GM12878 (cell line): ENCODE measurements at regions not wholly inside any gene's neighbourhood (a gene's known extent, or its start where the extent isn't known, plus 50 kb on each side); places are given as distances from the start of the nearest gene placed in this dataset.

ENCODE experiments used
- ATAC-seq: fragments of 200-7000 bp; cut with Tn5 transposase; 3 replicates; pipeline ENCODE4 v1.9.1; 2020; ENCODE audit warnings: mild to moderate bottlenecking, moderate library complexity
- BruUV-seq: library from RNA; stranded (reverse); fragments of 400-500 nt; replicated peaks from 2 replicates; lab custom pipeline; 2021; lab: Mats Ljungman, UMichigan
- CTCF ChIA-PET: fragments of 300-600 bp; sonication (Branson Sonifier 250); formaldehyde crosslinking; extraction: SDS; loops from one replicate; lab custom pipeline; 2021; ENCODE audit warnings: inconsistent platforms; lab: Yijun Ruan, JAX
- POLR2A ChIA-PET: fragments of 350-600 bp; formaldehyde crosslinking; extraction: SDS; loops from one replicate; lab custom pipeline; 2021; ENCODE audit warnings: inconsistent platforms; lab: Charles Lee
- RAD21 ChIA-PET: fragments of 300-600 bp; sonication (Branson Sonifier 250); formaldehyde crosslinking; loops from one replicate; lab custom pipeline; 2023; ENCODE audit warnings: antibody characterized with exemption; ENCODE audit not compliant: unreplicated experiment; lab: Charles Lee
- SMC1A ChIA-PET: fragments of 300-600 bp; sonication (Branson Sonifier 250); formaldehyde crosslinking; loops from one replicate; lab custom pipeline; 2023; ENCODE audit not compliant: unreplicated experiment, uncharacterized antibody; lab: Charles Lee
- DNase-seq: peaks from one replicate; pipeline ENCODE4 v3.0.0-alpha.2; 2011; ENCODE audit warnings: low read depth, low spot score
- FAIRE-seq: peaks from 3 replicates; lab custom pipeline; 2011; peaks lifted over from hg19 to GRCh38; lab: Jason Lieb, UNC
- H2AFZ ChIP-seq: 2 replicates; pipeline ENCODE4 v1.6.0; 2011; ENCODE audit warnings: low read depth, low read length, control low read depth; ENCODE audit not compliant: control insufficient read depth
- H3K27ac ChIP-seq: 2 replicates; pipeline ENCODE4 v1.5.1; 2011; ENCODE audit warnings: control low read depth; ENCODE audit not compliant: control insufficient read depth, insufficient read depth
- H3K27me3 ChIP-seq, 2 experiments: replicated peaks in 1 of 2; 2 replicates each; pipeline versions ENCODE4 v1.6.0 to v1.6.1; 2011; ENCODE audit warnings: low read length in 1 of 2; ENCODE audit not compliant: control insufficient read depth in 2 of 2, insufficient read depth in 2 of 2
- H3K36me3 ChIP-seq, 2 experiments: 2 replicates each; pipeline ENCODE4 v1.5.1; 2011; ENCODE audit warnings: low read length in 1 of 2; ENCODE audit not compliant: control insufficient read depth in 2 of 2, insufficient read depth in 2 of 2
- H3K4me1 ChIP-seq: 2 replicates; pipeline ENCODE4 v1.6.1; 2011; ENCODE audit warnings: mild to moderate bottlenecking, low read length, moderate library complexity, mixed read lengths; ENCODE audit not compliant: control insufficient read depth, insufficient read depth
- H3K4me2 ChIP-seq: 2 replicates; pipeline ENCODE4 v1.6.0; 2011; ENCODE audit warnings: control low read depth; ENCODE audit not compliant: control insufficient read depth, insufficient read depth
- H3K4me3 ChIP-seq: fragments of 200-600 bp; sonication (generic); 2 replicates; pipeline ENCODE4 v1.5.1; 2016
- H3K79me2 ChIP-seq: 2 replicates; pipeline ENCODE4 v1.6.0; 2011; ENCODE audit warnings: low read length; ENCODE audit not compliant: control insufficient read depth, insufficient read depth
- H3K9ac ChIP-seq: 2 replicates; pipeline ENCODE4 v1.8.0; 2011; ENCODE audit warnings: low read length, control low read depth, mixed read lengths; ENCODE audit not compliant: control insufficient read depth, insufficient read depth
- H3K9me3 ChIP-seq: replicated peaks from 3 replicates; pipeline ENCODE4 v1.5.1; 2011; ENCODE audit warnings: mild to moderate bottlenecking, low read length; ENCODE audit not compliant: control insufficient read depth, insufficient read depth
- H4K20me1 ChIP-seq: 2 replicates; pipeline ENCODE4 v1.6.0; 2011; ENCODE audit not compliant: control insufficient read depth, insufficient read depth
- CREB1 ChIP-seq: IDR thresholded peaks from 2 replicates; pipeline ENCODE4 v1.6.1; 2012; ENCODE audit warnings: low read depth, mild to moderate bottlenecking, inconsistent platforms
- EZH2 ChIP-seq: IDR thresholded peaks from 2 replicates; pipeline ENCODE4 v1.6.1; 2012; ENCODE audit warnings: low read depth, mild to moderate bottlenecking, control low read depth, inconsistent platforms, low read length, borderline replicate concordance; ENCODE audit not compliant: control insufficient read depth
- HDAC2 ChIP-seq: fragments of 200-600 bp; sonication (generic); IDR thresholded peaks from 2 replicates; pipeline ENCODE4 v1.6.1; 2017
- HDAC6 ChIP-seq: fragments of 200-600 bp; sonication (generic); IDR thresholded peaks from one replicate; pipeline ENCODE4 v1.8.0; 2017; ENCODE audit warnings: antibody characterized with exemption; ENCODE audit not compliant: unreplicated experiment
- NFIC ChIP-seq: IDR thresholded peaks from 2 replicates; pipeline ENCODE4 v1.6.1; 2012; ENCODE audit warnings: low read depth, mild to moderate bottlenecking, inconsistent platforms, low read length, moderate library complexity
- NFYB ChIP-seq: IDR thresholded peaks from 2 replicates; pipeline ENCODE4 v1.6.1; 2011; ENCODE audit warnings: low read depth, mild to moderate bottlenecking, low read length, improper control_type of control experiment, moderate library complexity; ENCODE audit not compliant: insufficient read depth
- RAD51 ChIP-seq: fragments of 450-650 bp; IDR thresholded peaks from 2 replicates; pipeline ENCODE4 v1.6.1; 2016; ENCODE audit warnings: moderate library complexity, mild to moderate bottlenecking, inconsistent platforms
- SIN3A ChIP-seq: IDR thresholded peaks from 2 replicates; pipeline ENCODE4 v1.6.1; 2012; ENCODE audit warnings: low read depth, low read length, improper control_type of control experiment
- TAF1 ChIP-seq: IDR thresholded peaks from 2 replicates; pipeline ENCODE4 v1.6.1; 2011; ENCODE audit warnings: mild to moderate bottlenecking, low read depth, low read length, borderline replicate concordance
- ZNF24 ChIP-seq: fragments of 450-650 bp; IDR thresholded peaks from 2 replicates; pipeline ENCODE4 v1.6.1; 2017; ENCODE audit warnings: antibody characterized with exemption, mild to moderate bottlenecking
- ZSCAN29 ChIP-seq: fragments of 450-650 bp; IDR thresholded peaks from 2 replicates; pipeline ENCODE4 v1.6.1; 2017; ENCODE audit warnings: mild to moderate bottlenecking, moderate library complexity
- WGBS: methylation state at CpG from one replicate; pipeline ENCODE4 v1.1.6; 2016; ENCODE audit warnings: low lambda C conversion rate; ENCODE audit not compliant: insufficient replicate concordance, insufficient coverage; ENCODE audit errors: missing lambda C conversion rate; 5-methylcytosine and 5-hydroxymethylcytosine counted together
- in situ Hi-C: fragments of 300-500 bp; cut with MboI; formaldehyde crosslinking; loops from 9 replicates; pipeline ENCODE4 v1.14.3; 2018; ENCODE audit warnings: mixed read lengths
- intact Hi-C: fragments of 100-400 bp; cut with micrococcal nuclease; formaldehyde crosslinking; loops from one replicate; pipeline ENCODE4 v1.14.2; 2022; ENCODE audit not compliant: unreplicated experiment
- TF ChIP-seq, protein P1 (sequence below): IDR thresholded peaks from 2 replicates; pipeline ENCODE4 v1.6.1; 2011; ENCODE audit warnings: mild to moderate bottlenecking, low read depth, low read length, moderate library complexity; ENCODE audit not compliant: insufficient replicate concordance
- TF ChIP-seq, protein P2 (sequence below): IDR thresholded peaks from 2 replicates; pipeline ENCODE4 v1.6.1; 2011; ENCODE audit warnings: low read depth, low read length, improper control_type of control experiment, borderline replicate concordance
- TF ChIP-seq, protein P3 (sequence below): fragments of 450-650 bp; IDR thresholded peaks from 2 replicates; pipeline ENCODE4 v1.6.1; 2016; ENCODE audit warnings: mild to moderate bottlenecking

DNA sequence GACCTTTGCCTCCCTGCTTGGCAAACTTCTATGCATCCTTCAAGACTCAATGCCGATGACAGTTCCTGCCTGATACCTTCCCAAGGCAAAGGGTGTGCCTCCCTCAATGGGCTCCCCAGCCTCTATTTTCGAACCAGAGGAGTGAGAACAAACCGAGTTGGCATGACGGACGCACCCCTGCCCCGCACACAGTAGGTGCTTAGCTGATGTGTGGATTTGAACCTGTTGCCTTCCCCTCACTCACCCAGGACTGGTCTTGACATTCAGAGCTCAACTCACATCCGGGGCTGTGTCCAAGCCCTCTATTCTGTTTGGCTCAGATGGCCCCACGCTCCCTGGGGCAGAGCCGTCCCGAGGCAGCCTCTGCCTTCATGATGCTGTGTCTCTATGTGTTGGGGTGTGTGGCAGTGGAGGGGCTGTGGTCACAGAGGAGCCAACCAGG lies 52.2 kb upstream of the SLC6A11 start (continued):
- TF ChIP-seq NFIC = no peak

DNA sequence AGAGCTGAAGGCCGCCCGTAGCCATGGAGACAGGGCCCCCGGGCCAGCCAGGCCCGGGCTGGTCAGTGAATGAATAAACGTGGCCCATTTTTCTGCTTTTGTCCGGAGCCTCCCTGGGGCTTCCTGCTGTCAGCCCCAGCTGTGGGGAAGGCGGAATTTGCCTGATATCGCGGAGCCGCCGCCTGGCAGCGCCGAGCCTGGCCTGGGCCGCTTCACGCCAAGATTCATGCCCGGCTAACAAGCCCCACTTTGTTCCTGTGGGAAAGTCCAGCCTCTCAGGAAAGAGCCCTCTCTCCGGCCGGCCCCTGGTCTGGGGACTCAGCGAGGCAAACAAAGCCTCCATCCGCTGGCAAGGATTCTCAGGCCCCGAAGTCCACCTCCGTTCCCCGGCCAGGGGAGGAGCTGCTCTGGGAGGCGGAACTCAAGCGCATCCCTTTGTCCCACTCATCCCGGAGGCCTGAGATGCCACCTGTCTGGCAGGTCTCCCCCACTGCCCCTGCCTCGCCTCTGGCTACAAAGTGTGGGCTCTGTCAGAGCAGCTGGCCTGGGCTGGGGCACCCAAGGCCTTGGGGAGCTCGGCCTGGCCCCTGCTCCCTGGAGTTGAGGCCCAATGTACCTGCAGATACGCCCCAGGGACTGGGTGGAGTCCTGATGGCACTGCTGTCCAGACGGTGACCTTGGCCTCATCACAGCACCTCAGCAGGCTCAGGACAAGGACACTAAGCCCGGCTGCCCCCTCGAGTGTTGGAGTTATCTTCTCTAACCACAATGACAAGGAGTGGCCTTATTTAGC lies 51.6 kb upstream of the SLC6A11 start:
- in situ Hi-C loops = no loop called here
- CTCF ChIA-PET = no interaction called here

More for the DNA sequence above, 51.6 kb upstream of the SLC6A11 start:
- Histone ChIP-seq H3K36me3 (no peaks in the 10 kb centered on the region), H3K4me1 (no peaks in the 10 kb centered on the region), H3K9ac (no peak overlapping the region), H4K20me1 (no peaks in the 10 kb centered on the region), H2AFZ (no peak overlapping the region), H3K27me3 (no peaks in the 10 kb centered on the region), H3K9me3 (no peaks in the 10 kb centered on the region), H3K4me2 (no peak overlapping the region), H3K4me3 (no peak overlapping the region), H3K79me2 (no peaks in the 10 kb centered on the region), H3K27ac (no peak overlapping the region)
- TF ChIP-seq SIN3A = no peak
- no peak for TF ChIP-seq NFYB
- TF ChIP-seq, protein P1, sequence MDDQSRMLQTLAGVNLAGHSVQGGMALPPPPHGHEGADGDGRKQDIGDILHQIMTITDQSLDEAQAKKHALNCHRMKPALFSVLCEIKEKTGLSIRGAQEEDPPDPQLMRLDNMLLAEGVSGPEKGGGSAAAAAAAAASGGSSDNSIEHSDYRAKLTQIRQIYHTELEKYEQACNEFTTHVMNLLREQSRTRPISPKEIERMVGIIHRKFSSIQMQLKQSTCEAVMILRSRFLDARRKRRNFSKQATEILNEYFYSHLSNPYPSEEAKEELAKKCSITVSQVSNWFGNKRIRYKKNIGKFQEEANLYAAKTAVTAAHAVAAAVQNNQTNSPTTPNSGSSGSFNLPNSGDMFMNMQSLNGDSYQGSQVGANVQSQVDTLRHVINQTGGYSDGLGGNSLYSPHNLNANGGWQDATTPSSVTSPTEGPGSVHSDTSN = no peak
- TF ChIP-seq, protein P2, sequence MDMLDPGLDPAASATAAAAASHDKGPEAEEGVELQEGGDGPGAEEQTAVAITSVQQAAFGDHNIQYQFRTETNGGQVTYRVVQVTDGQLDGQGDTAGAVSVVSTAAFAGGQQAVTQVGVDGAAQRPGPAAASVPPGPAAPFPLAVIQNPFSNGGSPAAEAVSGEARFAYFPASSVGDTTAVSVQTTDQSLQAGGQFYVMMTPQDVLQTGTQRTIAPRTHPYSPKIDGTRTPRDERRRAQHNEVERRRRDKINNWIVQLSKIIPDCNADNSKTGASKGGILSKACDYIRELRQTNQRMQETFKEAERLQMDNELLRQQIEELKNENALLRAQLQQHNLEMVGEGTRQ = no peak
- TF ChIP-seq CREB1 = no peak
- no peak for TF ChIP-seq HDAC6
- TF ChIP-seq HDAC2 = no peak
- no peak for TF ChIP-seq ZNF24
- TF ChIP-seq, protein P3, sequence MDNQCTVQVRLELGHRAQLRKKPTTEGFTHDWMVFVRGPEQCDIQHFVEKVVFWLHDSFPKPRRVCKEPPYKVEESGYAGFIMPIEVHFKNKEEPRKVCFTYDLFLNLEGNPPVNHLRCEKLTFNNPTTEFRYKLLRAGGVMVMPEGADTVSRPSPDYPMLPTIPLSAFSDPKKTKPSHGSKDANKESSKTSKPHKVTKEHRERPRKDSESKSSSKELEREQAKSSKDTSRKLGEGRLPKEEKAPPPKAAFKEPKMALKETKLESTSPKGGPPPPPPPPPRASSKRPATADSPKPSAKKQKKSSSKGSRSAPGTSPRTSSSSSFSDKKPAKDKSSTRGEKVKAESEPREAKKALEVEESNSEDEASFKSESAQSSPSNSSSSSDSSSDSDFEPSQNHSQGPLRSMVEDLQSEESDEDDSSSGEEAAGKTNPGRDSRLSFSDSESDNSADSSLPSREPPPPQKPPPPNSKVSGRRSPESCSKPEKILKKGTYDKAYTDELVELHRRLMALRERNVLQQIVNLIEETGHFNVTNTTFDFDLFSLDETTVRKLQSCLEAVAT = no peak
- TF ChIP-seq TAF1 = no peak
- TF ChIP-seq EZH2 = no peak
- TF ChIP-seq ZSCAN29 = no peak
- no peak for TF ChIP-seq RAD51
- RAD21 ChIA-PET = no interaction called here
- FAIRE-seq = no peak
- SMC1A ChIA-PET = no interaction called here
- WGBS = 35% methylated on average over 32 of the region's 32 CpGs
- DNase-seq = no peak
- POLR2A ChIA-PET = no interaction called here
- intact Hi-C loops = no loop called here
- ATAC-seq = no peak
- no TSS peak for BruUV-seq
